Stimulated activated CD4-positive, alpha-beta T cell treated with anti-CD3 and anti-CD28 coated beads, Interleukin-4, amount 100 ng/mL, for 24 hours (primary cell): ENCODE measurements at regions not wholly inside any gene's neighbourhood (a gene's known extent, or its start where the extent isn't known, plus 50 kb on each side); places are given as distances from the start of the nearest gene placed in this dataset.

Source experiments
- DNase-seq: peaks from one replicate; pipeline ENCODE4 v3.0.0-alpha.2; 2020

- DNase-seq, result no peak
Measured at GRCh38 chr10:118537623-118538022, 57.8 kb downstream of the PRLHR start.

- DNase-seq, result no peak
Measured at GRCh38 chr10:118534136-118534535, 61.3 kb downstream of the PRLHR start.

GRCh38 chr10:118531105-118531852 lies 64.2 kb downstream of the PRLHR start:
- no peak for DNase-seq

GRCh38 chr10:118528426-118528825 lies 67.0 kb downstream of the PRLHR start:
- no peak for DNase-seq

GRCh38 chr10:118523775-118524174 lies 71.7 kb downstream of the PRLHR start:
- no peak for DNase-seq

- DNase-seq, result no peak
Measured at GRCh38 chr10:118522791-118523498, 72.5 kb downstream of the PRLHR start.

GRCh38 chr10:118521415-118522117 lies 73.9 kb downstream of the PRLHR start:
- no peak for DNase-seq

GRCh38 chr10:118520116-118520742 lies 75.2 kb downstream of the PRLHR start:
- no peak for DNase-seq

- no peak for DNase-seq
Measured at GRCh38 chr10:118518095-118518494, 77.4 kb downstream of the PRLHR start.

- DNase-seq, result no peak
Measured at GRCh38 chr10:118516716-118517115, 78.7 kb downstream of the PRLHR start.

GRCh38 chr10:118513174-118513573 lies 82.3 kb downstream of the PRLHR start:
- DNase-seq, result no peak

GRCh38 chr10:118511711-118512110 lies 83.7 kb downstream of the PRLHR start:
- no peak for DNase-seq

- no peak for DNase-seq
Measured at GRCh38 chr10:118508863-118509262, 86.6 kb downstream of the PRLHR start.

GRCh38 chr10:118508355-118508754 lies 87.1 kb downstream of the PRLHR start:
- DNase-seq, result no peak

GRCh38 chr10:118506671-118507590 lies 88.5 kb downstream of the PRLHR start:
- no peak for DNase-seq

- no peak for DNase-seq
Measured at GRCh38 chr10:118505363-118505762, 90.1 kb downstream of the PRLHR start.

- DNase-seq, result no peak
Measured at GRCh38 chr10:118504467-118505205, 90.8 kb downstream of the PRLHR start.

- no peak for DNase-seq
Measured at GRCh38 chr10:118504044-118504443, 91.4 kb downstream of the PRLHR start.

- no peak for DNase-seq
Measured at GRCh38 chr10:118503192-118503591, 92.3 kb downstream of the PRLHR start.

- DNase-seq, result no peak
Measured at GRCh38 chr10:118501637-118502440, 93.6 kb downstream of the PRLHR start.

GRCh38 chr10:118501171-118501570 lies 94.3 kb downstream of the PRLHR start:
- DNase-seq, result no peak
